ENCODE measurements at regions not wholly inside any gene's neighbourhood (a gene's known extent, or its start where the extent isn't known, plus 50 kb on each side); places are given as distances from the start of the nearest gene placed in this dataset.
A peak's percentile ranks its signal among the peaks of the same experiment; 100 is the strongest.
"Not testable (repeated sequence)": the region's sequence is repeated elsewhere in the genome, so short reads cannot be mapped to it uniquely, and the experiment has no call there.

DNA sequence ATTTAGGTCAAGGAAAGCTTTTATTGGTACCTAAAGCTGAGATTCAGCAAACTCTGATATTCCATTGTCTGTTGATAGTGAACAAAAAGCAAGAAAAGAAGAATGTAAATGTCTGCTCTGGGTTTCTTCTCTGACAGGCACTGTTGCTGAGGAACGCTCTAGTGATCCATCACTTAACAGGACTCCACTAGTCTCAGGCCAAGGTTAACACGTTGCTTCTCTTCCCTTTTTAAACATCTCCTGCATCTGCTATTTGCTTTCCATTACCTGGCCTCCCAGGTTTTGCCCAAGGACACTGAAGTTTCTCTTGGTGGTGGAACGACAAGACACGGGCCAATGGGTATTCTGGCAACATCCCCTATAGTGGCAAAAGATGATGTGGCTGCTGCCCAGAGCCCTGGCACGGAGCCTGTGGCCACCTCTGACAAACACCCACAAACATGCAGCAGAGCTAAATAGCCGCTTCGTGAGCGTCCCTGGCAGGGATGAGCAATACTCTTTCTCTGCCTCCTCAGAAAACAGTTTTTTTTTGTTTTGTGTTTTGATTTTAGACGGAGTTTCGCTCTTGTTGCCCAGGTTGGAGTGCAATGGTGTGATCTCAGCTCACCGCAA, 97.8 kb upstream of the AKAP13 start:
- DNase-seq (ENCODE audit: low spot score in 2 of 2): no peak
- TF ChIP-seq, protein P1, sequence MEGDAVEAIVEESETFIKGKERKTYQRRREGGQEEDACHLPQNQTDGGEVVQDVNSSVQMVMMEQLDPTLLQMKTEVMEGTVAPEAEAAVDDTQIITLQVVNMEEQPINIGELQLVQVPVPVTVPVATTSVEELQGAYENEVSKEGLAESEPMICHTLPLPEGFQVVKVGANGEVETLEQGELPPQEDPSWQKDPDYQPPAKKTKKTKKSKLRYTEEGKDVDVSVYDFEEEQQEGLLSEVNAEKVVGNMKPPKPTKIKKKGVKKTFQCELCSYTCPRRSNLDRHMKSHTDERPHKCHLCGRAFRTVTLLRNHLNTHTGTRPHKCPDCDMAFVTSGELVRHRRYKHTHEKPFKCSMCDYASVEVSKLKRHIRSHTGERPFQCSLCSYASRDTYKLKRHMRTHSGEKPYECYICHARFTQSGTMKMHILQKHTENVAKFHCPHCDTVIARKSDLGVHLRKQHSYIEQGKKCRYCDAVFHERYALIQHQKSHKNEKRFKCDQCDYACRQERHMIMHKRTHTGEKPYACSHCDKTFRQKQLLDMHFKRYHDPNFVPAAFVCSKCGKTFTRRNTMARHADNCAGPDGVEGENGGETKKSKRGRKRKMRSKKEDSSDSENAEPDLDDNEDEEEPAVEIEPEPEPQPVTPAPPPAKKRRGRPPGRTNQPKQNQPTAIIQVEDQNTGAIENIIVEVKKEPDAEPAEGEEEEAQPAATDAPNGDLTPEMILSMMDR (IDR thresholded peaks at IDR 0.05): no peak
- no peak for TF ChIP-seq POLR2A (IDR thresholded peaks at IDR 0.05)
- H3K4me3 ChIP-seq (ENCODE audit: low read depth, poor library complexity, severe bottlenecking): no peak overlapping the region
- intact Hi-C loops (cut with DNase I; ENCODE audit: low total_unique reads): no loop called here
- WGBS, 2 donors: 77 to 82% methylated on average over 11 of the region's 11 CpGs

DNA sequence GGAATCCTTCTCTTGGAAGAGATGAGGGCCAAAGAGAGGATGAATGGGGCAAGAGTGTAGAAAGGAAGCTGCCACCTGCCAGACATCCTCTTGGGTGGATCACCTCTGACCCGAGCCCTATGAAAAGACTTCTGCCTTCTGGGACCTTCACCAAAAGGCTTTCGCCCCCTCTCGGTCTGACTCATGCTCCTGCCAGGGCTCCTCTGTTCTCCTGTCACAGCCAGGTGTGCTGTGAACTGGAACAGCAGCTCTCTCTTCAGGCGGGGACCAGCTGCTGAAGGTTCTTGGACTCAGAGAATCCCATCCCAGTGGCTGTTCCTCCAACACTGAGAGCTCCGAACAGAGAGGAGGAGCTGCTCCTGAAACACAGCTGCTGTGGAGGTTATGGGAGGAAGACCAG, 96.6 kb upstream of the AKAP13 start:
- WGBS, 2 donors: 32 to 63% methylated on average over 1 to 4 of the region's 5 CpGs

DNA sequence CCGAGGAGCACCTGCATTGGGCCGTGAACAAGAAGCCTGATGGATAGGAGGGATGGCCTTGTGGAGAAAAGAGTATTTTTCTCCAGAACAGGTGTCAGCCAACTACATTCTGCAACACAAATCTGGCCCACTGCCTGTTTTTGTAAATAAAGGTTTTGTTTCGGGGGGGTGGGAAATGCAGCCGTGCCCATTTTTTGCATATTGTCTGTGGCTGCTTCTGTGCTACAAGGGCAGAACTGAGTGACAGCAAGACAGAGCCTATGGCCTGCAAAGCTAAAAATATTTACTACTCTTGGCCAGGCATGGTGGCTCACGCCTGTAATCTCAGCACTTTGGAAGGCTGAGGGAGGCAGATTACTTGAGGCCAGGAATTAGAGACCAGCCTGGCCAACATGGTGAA, 95.9 kb upstream of the AKAP13 start:
- H3K4me3 ChIP-seq (ENCODE audit: low read depth, poor library complexity, severe bottlenecking): no peak overlapping the region
- WGBS, 2 donors: 80 to 87% methylated on average over 5 of the region's 5 CpGs
- intact Hi-C loops (cut with DNase I; ENCODE audit: low total_unique reads): no loop called here
- no peak for TF ChIP-seq POLR2A (IDR thresholded peaks at IDR 0.05)
- TF ChIP-seq, protein P1 (IDR thresholded peaks at IDR 0.05): no peak
- DNase-seq (ENCODE audit: low spot score in 2 of 2): no peak

More for the DNA sequence above, 96.6 kb upstream of the AKAP13 start:
- intact Hi-C loops (cut with DNase I; ENCODE audit: low total_unique reads); DNase-seq (ENCODE audit: low spot score in 2 of 2); H3K4me3 ChIP-seq (ENCODE audit: low read depth, poor library complexity, severe bottlenecking): not testable (repeated sequence)

DNA sequence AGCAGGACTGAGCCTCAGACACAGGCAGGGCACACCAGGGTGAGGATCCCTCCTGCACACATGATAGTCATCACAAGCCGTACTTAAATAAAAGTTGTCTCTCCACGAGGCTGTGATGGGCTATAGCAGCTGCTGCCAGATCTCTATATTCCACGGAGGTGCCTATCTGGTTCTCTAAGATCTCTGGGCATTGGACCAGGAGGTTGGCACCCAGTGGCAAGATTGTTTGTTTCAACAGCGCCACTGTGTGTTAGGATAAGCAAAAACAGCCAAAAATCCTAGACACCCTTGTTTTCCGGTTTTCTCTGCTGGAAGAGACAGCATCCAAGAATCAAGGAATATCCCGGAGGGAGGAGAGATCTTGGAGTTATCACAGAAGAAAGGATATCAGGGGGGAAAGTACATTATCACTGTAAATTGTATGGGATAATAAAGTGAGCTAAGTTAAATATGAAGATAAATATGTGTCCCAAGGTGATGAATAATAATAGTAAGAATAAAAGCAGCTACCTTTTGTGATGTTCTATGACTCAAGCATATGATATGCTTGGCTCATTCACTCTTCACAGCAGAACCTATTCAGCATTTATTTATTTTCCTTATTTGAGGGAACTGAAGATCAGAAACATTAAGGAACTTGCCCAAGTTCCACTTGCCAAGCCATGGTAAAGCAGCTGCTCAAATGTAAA, 90.6 kb upstream of the AKAP13 start:
- TF ChIP-seq, protein P1 (IDR thresholded peaks at IDR 0.05): no peak
- no peak for TF ChIP-seq POLR2A (IDR thresholded peaks at IDR 0.05)
- 6 to 11% methylated on average over 6 of the region's 6 CpGs for WGBS, 2 donors
- peak in 1 of 2 donors; percentile 29 for DNase-seq (ENCODE audit: low spot score in 2 of 2)
- H3K4me3 ChIP-seq (ENCODE audit: low read depth, poor library complexity, severe bottlenecking): no peak overlapping the region
- intact Hi-C loops (cut with DNase I; ENCODE audit: low total_unique reads): loop anchor here (10.0 kb wide), 1 partner anchor 215 kb away; no protein-coding TSS in a partner anchor

DNA sequence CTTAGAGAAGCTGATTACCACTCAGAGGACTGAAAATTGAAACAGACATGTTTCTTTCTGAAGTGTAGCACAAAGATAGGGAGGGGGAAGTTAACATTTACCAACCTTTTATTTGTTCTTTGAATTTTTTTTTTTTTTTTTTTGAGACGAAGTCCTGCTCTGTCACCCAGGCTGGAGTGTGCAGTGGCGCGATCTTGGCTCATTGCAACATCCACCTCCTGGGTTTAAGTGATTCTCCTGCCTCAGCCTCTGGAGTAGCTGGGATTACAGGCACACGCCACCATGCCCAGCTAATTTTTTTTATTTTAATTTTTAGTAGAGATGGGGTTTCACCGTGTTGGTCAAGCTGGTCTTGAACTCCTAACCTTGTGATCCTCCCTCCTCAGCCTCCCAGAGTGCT, 87.8 kb upstream of the AKAP13 start:
- 91 to 93% methylated on average over 5 of the region's 5 CpGs for WGBS, 2 donors
- DNase-seq (ENCODE audit: low spot score in 2 of 2); H3K4me3 ChIP-seq (ENCODE audit: low read depth, poor library complexity, severe bottlenecking): not testable (repeated sequence)
- intact Hi-C loops (cut with DNase I; ENCODE audit: low total_unique reads): loop anchor here (10.0 kb wide), 1 partner anchor 212 kb away; no protein-coding TSS in a partner anchor

DNA sequence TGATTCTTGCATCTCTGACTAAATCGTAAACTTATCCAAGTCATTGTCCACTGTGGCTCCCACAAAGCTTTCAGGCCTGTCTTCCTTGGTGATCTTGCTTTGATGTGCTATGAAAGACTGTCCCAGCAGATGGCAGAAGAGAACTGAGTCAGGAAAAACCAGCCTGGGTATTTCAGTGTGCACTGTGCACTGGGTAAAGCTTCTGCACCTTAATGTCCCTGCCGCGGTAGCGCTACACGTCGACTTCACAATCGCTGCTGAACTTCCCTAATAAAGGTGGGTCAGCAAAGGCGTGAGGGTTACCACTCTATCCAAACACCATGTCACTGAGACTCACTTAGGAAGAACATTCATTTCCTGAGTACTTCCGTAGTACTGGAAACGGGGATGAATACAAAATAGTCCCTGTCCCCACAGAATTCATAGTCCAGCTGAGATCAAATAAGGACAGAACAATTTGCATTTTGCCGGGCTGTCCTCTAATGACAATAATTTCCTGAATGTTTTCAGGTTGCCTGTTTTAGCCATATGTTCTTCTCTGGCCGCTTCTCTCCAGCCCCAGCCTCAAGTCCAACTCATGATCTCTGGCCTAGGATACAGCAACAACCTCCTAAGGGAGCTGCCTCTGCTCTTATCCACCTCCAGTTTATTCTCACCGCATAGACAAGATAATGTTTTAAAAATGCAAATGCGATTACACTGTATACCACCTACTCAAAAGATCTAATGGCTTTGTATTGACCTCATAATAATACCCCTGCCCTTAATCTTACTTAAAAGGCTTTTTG, 83.6 kb upstream of the AKAP13 start:
- 23 to 25% methylated on average over 14 of the region's 14 CpGs for WGBS, 2 donors
- DNase-seq (ENCODE audit: low spot score in 2 of 2): peak; percentile 73 to 88
- intact Hi-C loops (cut with DNase I; ENCODE audit: low total_unique reads): loop anchor here (10.0 kb wide), 1 partner anchor 208 kb away; no protein-coding TSS in a partner anchor
- TF ChIP-seq, protein P1 (IDR thresholded peaks at IDR 0.05): peak in 1 of 3 donors; percentile 64
- TF ChIP-seq POLR2A (IDR thresholded peaks at IDR 0.05): no peak
- no peak overlapping the region for H3K4me3 ChIP-seq (ENCODE audit: low read depth, poor library complexity, severe bottlenecking)
